HEK293 (cell line): ENCODE measurements at regions not wholly inside any gene's neighbourhood (a gene's known extent, or its start where the extent isn't known, plus 50 kb on each side); places are given as distances from the start of the nearest gene placed in this dataset.

ENCODE experiments used
- CTCF ChIA-PET: fragments of 350-600 bp; formaldehyde crosslinking; extraction: SDS; loops from one replicate; lab custom pipeline; 2021; ENCODE audit warnings: antibody characterized with exemption; lab: Yijun Ruan, JAX
- POLR2A ChIA-PET: fragments of 300-600 bp; formaldehyde crosslinking; extraction: SDS; loops from one replicate; lab custom pipeline; 2020; ENCODE audit warnings: antibody characterized with exemption, inconsistent platforms; lab: Yijun Ruan, JAX
- H3K27ac ChIP-seq: fragments of 200-500 bp; sonication (Bioruptor generic); 2 replicates; pipeline ENCODE4 v1.5.1; 2014; ENCODE audit warnings: low read depth, low read length, control low read depth, inconsistent platforms; ENCODE audit errors: extremely low read depth
- H3K36me3 ChIP-seq, 2 experiments: fragments of 200-500 bp in 1 of 2; sonication (Bioruptor generic) in 1 of 2; 1 replicate in 1 of 2; 2 replicates in 1 of 2; pipeline ENCODE4 v1.5.1; 2014 to 2017; ENCODE audit warnings: inconsistent platforms in 2 of 2, low read length in 2 of 2; ENCODE audit not compliant: control insufficient read depth in 2 of 2, insufficient read depth in 1 of 2
- H3K4me1 ChIP-seq: fragments of 200-500 bp; sonication (Bioruptor generic); 2 replicates; pipeline ENCODE4 v1.5.1; 2014; ENCODE audit warnings: mild to moderate bottlenecking, low read length, inconsistent platforms; ENCODE audit not compliant: control insufficient read depth, insufficient read depth
- H3K4me3 ChIP-seq: 2 replicates; pipeline ENCODE4 v1.5.1; 2011; ENCODE audit warnings: low read depth, mild to moderate bottlenecking, control low read depth, low read length, moderate library complexity
- H3K9me3 ChIP-seq: fragments of 200-500 bp; sonication (Bioruptor generic); 2 replicates; pipeline ENCODE4 v1.5.1; 2014; ENCODE audit warnings: low read depth, low read length, inconsistent platforms; ENCODE audit not compliant: control insufficient read depth, insufficient read depth
- HOXA7 ChIP-seq: sonication (generic); formaldehyde crosslinking; IDR thresholded peaks from 2 replicates; pipeline ENCODE4 v1.8.1; 2022; ENCODE audit warnings: missing genetic modification reagents, borderline replicate concordance
- KLF9 ChIP-seq: fragments of 450-650 bp; formaldehyde crosslinking; IDR thresholded peaks from 2 replicates; pipeline ENCODE4 v1.5.1; 2016; ENCODE audit warnings: missing biosample characterization, missing genetic modification characterization, low read depth
- SCRT1 ChIP-seq: fragments of 450-650 bp; formaldehyde crosslinking; IDR thresholded peaks from 2 replicates; pipeline ENCODE4 v1.5.1; 2016; ENCODE audit warnings: missing biosample characterization, missing genetic modification characterization, borderline replicate concordance
- WT1 ChIP-seq: fragments of 450-650 bp; formaldehyde crosslinking; IDR thresholded peaks from 2 replicates; pipeline ENCODE4 v1.5.1; 2016; ENCODE audit warnings: missing biosample characterization, missing genetic modification characterization
- ZBTB20 ChIP-seq: fragments of 450-650 bp; formaldehyde crosslinking; IDR thresholded peaks from 2 replicates; pipeline ENCODE4 v1.5.1; 2016; ENCODE audit warnings: missing biosample characterization, missing genetic modification characterization
- ZEB2 ChIP-seq: fragments of 450-650 bp; formaldehyde crosslinking; IDR thresholded peaks from 2 replicates; pipeline ENCODE4 v1.5.1; 2016; ENCODE audit warnings: missing biosample characterization, missing genetic modification characterization
- ZNF16 ChIP-seq: fragments of 450-650 bp; formaldehyde crosslinking; IDR thresholded peaks from 2 replicates; pipeline ENCODE4 v1.5.1; 2016; ENCODE audit warnings: low read depth, missing biosample characterization, missing genetic modification characterization
- ZNF266 ChIP-seq: fragments of 450-650 bp; formaldehyde crosslinking; IDR thresholded peaks from 2 replicates; pipeline ENCODE4 v1.5.1; 2016; ENCODE audit warnings: missing biosample characterization, missing genetic modification characterization, low read depth
- ZNF629 ChIP-seq: fragments of 450-650 bp; formaldehyde crosslinking; IDR thresholded peaks from 2 replicates; pipeline ENCODE4 v1.5.1; 2017; ENCODE audit warnings: missing biosample characterization, missing genetic modification characterization
- ZNF677 ChIP-seq: fragments of 450-650 bp; IDR thresholded peaks from 2 replicates; pipeline ENCODE4 v1.5.0; 2018; ENCODE audit warnings: missing biosample characterization, mild to moderate bottlenecking, missing genetic modification characterization, moderate library complexity
- TF ChIP-seq, protein P1 (sequence below): fragments of 450-650 bp; formaldehyde crosslinking; IDR thresholded peaks from 2 replicates; pipeline ENCODE4 v1.5.1; 2017; ENCODE audit warnings: missing biosample characterization, missing genetic modification characterization
- TF ChIP-seq, protein P2 (sequence below): fragments of 450-650 bp; formaldehyde crosslinking; IDR thresholded peaks from 2 replicates; pipeline ENCODE4 v1.5.1; 2016; ENCODE audit warnings: missing biosample characterization, missing genetic modification characterization, borderline replicate concordance
- TF ChIP-seq, protein P3 (sequence below): fragments of 450-650 bp; formaldehyde crosslinking; IDR thresholded peaks from 2 replicates; pipeline ENCODE4 v1.5.1; 2016; ENCODE audit warnings: missing biosample characterization, missing genetic modification characterization
- TF ChIP-seq, protein P4 (sequence below): fragments of 450-650 bp; formaldehyde crosslinking; IDR thresholded peaks from 2 replicates; pipeline ENCODE4 v1.5.1; 2016; ENCODE audit warnings: missing biosample characterization, missing genetic modification characterization, borderline replicate concordance
- TF ChIP-seq, protein P5 (sequence below): fragments of 450-650 bp; formaldehyde crosslinking; IDR thresholded peaks from 2 replicates; pipeline ENCODE4 v1.5.1; 2016; ENCODE audit warnings: missing biosample characterization, missing genetic modification characterization
- TF ChIP-seq, protein P6 (sequence below): fragments of 450-650 bp; formaldehyde crosslinking; optimal IDR thresholded peaks from 2 replicates; pipeline ENCODE3; 2016; ENCODE audit warnings: missing biosample characterization, mild to moderate bottlenecking, missing genetic modification characterization
- TF ChIP-seq, protein P7 (sequence below): fragments of 450-650 bp; formaldehyde crosslinking; IDR thresholded peaks from 2 replicates; pipeline ENCODE4 v1.5.1; 2016; ENCODE audit warnings: missing biosample characterization, missing genetic modification characterization

DNA sequence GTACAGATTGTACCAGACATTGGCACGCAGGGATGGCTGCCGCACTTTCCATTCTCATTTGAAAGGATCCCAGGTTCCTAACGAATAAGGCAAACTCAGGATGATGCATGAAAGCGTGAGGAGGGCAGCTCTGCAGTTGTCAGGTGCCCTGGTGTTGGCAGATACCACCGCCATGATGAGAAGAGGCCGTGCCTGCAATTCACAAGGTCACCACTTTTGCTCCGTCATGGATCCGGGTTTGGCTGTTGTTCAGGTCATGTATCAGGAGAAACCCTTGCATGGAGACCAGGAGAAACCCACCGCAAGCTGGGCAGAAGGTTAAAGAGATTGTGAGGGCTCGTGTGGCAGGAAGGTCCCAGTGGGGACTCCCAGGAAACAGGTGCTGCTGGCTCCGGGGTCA is 233.2 kb downstream of the KLF6 start:
- Histone ChIP-seq H3K4me1 (no peaks in the 10 kb centered on the region), H3K4me3 (no peak overlapping the region), H3K27ac (no peak overlapping the region), H3K36me3 (no peaks in the 10 kb centered on the region), H3K9me3 (no peaks in the 10 kb centered on the region)
- TF ChIP-seq, protein P1, sequence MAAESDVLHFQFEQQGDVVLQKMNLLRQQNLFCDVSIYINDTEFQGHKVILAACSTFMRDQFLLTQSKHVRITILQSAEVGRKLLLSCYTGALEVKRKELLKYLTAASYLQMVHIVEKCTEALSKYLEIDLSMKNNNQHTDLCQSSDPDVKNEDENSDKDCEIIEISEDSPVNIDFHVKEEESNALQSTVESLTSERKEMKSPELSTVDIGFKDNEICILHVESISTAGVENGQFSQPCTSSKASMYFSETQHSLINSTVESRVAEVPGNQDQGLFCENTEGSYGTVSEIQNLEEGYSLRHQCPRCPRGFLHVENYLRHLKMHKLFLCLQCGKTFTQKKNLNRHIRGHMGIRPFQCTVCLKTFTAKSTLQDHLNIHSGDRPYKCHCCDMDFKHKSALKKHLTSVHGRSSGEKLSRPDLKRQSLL (tag by site-specific recombination): no peak
- TF ChIP-seq ZNF266 (tag by site-specific recombination): no peak
- TF ChIP-seq, protein P2, sequence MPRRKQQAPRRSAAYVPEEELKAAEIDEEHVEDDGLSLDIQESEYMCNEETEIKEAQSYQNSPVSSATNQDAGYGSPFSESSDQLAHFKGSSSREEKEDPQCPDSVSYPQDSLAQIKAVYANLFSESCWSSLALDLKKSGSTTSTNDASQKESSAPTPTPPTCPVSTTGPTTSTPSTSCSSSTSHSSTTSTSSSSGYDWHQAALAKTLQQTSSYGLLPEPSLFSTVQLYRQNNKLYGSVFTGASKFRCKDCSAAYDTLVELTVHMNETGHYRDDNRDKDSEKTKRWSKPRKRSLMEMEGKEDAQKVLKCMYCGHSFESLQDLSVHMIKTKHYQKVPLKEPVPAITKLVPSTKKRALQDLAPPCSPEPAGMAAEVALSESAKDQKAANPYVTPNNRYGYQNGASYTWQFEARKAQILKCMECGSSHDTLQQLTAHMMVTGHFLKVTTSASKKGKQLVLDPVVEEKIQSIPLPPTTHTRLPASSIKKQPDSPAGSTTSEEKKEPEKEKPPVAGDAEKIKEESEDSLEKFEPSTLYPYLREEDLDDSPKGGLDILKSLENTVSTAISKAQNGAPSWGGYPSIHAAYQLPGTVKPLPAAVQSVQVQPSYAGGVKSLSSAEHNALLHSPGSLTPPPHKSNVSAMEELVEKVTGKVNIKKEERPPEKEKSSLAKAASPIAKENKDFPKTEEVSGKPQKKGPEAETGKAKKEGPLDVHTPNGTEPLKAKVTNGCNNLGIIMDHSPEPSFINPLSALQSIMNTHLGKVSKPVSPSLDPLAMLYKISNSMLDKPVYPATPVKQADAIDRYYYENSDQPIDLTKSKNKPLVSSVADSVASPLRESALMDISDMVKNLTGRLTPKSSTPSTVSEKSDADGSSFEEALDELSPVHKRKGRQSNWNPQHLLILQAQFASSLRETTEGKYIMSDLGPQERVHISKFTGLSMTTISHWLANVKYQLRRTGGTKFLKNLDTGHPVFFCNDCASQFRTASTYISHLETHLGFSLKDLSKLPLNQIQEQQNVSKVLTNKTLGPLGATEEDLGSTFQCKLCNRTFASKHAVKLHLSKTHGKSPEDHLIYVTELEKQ (tag by site-specific recombination): no peak
- no peak for TF ChIP-seq HOXA7 (CRISPR knock-in tag)
- no peak for TF ChIP-seq ZNF629 (tag by site-specific recombination)
- CTCF ChIA-PET: no interaction called here
- POLR2A ChIA-PET: no interaction called here

DNA sequence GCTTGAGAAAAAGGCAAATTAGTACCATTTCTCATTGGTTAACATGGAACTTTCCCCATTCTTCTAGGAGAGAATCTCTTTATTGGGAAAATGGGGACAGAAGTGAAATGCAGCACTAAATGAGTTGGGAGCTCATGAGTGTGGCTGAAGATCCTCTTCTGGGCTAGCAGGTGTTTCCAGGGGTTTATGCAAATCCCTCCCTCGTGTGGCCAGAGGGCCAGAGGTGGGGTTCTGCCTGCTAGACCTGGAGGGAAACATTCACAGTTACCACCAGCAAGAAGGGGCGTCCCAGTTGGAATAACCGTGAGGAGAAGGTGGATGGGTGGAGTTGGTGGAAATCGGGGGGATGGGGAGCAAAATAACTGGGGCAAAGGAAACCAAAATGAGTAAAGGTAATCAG is 235.9 kb downstream of the KLF6 start:
- POLR2A ChIA-PET: no interaction called here
- CTCF ChIA-PET: no interaction called here

DNA sequence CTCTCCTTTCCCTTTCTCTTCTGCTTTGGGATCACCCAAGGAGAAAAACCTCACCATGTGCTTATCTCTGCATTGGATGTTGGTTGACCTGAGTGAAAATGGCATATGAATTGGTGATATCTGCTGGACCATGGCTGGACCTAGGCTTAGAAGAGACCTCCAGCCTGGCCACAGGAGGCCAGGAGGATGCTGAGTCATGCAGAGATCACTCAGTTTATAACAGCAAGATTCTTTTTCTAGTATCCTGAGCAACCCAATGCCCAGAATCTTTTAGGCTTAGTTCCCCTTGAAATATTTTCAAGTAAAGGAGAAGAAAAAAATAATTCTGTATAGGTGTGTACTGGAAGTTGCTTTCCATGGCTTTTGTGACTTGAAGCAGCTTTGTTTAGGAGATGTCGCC is 236.3 kb downstream of the KLF6 start:
- CTCF ChIA-PET: no interaction called here
- Histone ChIP-seq H3K36me3 (no peaks in the 10 kb centered on the region), H3K4me1 (no peaks in the 10 kb centered on the region), H3K9me3 (no peaks in the 10 kb centered on the region), H3K4me3 (no peak overlapping the region), H3K27ac (no peak overlapping the region)
- POLR2A ChIA-PET: no interaction called here
- TF ChIP-seq SCRT1 (tag by site-specific recombination) (no peak), WT1 (tag by site-specific recombination) (no peak), ZBTB20 (no peak), ZNF16 (no peak), KLF9 (tag by site-specific recombination) (no peak)
- TF ChIP-seq, protein P3, sequence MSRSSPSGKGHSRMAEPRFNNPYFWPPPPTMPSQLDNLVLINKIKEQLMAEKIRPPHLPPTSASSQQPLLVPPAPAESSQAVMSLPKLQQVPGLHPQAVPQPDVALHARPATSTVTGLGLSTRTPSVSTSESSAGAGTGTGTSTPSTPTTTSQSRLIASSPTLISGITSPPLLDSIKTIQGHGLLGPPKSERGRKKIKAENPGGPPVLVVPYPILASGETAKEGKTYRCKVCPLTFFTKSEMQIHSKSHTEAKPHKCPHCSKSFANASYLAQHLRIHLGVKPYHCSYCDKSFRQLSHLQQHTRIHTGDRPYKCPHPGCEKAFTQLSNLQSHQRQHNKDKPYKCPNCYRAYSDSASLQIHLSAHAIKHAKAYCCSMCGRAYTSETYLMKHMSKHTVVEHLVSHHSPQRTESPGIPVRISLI (tag by site-specific recombination): no peak
- TF ChIP-seq, protein P4, sequence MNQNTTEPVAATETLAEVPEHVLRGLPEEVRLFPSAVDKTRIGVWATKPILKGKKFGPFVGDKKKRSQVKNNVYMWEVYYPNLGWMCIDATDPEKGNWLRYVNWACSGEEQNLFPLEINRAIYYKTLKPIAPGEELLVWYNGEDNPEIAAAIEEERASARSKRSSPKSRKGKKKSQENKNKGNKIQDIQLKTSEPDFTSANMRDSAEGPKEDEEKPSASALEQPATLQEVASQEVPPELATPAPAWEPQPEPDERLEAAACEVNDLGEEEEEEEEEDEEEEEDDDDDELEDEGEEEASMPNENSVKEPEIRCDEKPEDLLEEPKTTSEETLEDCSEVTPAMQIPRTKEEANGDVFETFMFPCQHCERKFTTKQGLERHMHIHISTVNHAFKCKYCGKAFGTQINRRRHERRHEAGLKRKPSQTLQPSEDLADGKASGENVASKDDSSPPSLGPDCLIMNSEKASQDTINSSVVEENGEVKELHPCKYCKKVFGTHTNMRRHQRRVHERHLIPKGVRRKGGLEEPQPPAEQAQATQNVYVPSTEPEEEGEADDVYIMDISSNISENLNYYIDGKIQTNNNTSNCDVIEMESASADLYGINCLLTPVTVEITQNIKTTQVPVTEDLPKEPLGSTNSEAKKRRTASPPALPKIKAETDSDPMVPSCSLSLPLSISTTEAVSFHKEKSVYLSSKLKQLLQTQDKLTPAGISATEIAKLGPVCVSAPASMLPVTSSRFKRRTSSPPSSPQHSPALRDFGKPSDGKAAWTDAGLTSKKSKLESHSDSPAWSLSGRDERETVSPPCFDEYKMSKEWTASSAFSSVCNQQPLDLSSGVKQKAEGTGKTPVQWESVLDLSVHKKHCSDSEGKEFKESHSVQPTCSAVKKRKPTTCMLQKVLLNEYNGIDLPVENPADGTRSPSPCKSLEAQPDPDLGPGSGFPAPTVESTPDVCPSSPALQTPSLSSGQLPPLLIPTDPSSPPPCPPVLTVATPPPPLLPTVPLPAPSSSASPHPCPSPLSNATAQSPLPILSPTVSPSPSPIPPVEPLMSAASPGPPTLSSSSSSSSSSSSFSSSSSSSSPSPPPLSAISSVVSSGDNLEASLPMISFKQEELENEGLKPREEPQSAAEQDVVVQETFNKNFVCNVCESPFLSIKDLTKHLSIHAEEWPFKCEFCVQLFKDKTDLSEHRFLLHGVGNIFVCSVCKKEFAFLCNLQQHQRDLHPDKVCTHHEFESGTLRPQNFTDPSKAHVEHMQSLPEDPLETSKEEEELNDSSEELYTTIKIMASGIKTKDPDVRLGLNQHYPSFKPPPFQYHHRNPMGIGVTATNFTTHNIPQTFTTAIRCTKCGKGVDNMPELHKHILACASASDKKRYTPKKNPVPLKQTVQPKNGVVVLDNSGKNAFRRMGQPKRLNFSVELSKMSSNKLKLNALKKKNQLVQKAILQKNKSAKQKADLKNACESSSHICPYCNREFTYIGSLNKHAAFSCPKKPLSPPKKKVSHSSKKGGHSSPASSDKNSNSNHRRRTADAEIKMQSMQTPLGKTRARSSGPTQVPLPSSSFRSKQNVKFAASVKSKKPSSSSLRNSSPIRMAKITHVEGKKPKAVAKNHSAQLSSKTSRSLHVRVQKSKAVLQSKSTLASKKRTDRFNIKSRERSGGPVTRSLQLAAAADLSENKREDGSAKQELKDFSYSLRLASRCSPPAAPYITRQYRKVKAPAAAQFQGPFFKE (tag by site-specific recombination): no peak

More for the DNA sequence above, 235.9 kb downstream of the KLF6 start:
- TF ChIP-seq, protein P5, sequence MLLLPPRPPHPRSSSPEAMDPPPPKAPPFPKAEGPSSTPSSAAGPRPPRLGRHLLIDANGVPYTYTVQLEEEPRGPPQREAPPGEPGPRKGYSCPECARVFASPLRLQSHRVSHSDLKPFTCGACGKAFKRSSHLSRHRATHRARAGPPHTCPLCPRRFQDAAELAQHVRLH (tag by site-specific recombination): no peak
- TF ChIP-seq ZEB2 (tag by site-specific recombination) (no peak), ZNF677 (no peak)
- TF ChIP-seq, protein P6, sequence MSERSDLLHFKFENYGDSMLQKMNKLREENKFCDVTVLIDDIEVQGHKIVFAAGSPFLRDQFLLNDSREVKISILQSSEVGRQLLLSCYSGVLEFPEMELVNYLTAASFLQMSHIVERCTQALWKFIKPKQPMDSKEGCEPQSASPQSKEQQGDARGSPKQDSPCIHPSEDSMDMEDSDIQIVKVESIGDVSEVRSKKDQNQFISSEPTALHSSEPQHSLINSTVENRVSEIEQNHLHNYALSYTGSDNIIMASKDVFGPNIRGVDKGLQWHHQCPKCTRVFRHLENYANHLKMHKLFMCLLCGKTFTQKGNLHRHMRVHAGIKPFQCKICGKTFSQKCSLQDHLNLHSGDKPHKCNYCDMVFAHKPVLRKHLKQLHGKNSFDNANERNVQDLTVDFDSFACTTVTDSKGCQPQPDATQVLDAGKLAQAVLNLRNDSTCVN (tag by site-specific recombination): no peak
- TF ChIP-seq, protein P7, sequence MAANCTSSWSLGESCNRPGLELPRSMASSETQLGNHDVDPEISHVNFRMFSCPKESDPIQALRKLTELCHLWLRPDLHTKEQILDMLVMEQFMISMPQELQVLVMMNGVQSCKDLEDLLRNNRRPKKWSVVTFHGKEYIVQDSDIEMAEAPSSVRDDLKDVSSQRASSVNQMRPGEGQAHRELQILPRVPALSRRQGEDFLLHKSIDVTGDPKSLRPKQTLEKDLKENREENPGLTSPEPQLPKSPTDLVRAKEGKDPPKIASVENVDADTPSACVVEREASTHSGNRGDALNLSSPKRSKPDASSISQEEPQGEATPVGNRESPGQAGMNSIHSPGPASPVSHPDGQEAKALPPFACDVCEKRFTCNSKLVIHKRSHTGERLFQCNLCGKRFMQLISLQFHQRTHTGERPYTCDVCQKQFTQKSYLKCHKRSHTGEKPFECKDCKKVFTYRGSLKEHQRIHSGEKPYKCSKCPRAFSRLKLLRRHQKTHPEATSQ (tag by site-specific recombination): no peak
- TF ChIP-seq, all 188 proteins: peak for 0
- no peak overlapping the region for H3K27ac ChIP-seq
- H3K36me3 ChIP-seq: no peaks in the 10 kb centered on the region
- no peak overlapping the region for H3K4me3 ChIP-seq
- H3K4me1 ChIP-seq: no peaks in the 10 kb centered on the region
- no peaks in the 10 kb centered on the region for H3K9me3 ChIP-seq
